GM12878 (cell line): ENCODE measurements at regions not wholly inside any gene's neighbourhood (a gene's known extent, or its start where the extent isn't known, plus 50 kb on each side); places are given as distances from the start of the nearest gene placed in this dataset.

Experiments used
- ATAC-seq: fragments of 200-7000 bp; cut with Tn5 transposase; 3 replicates; pipeline ENCODE4 v1.9.1; 2020; ENCODE audit warnings: mild to moderate bottlenecking, moderate library complexity
- BruUV-seq: library from RNA; stranded (reverse); fragments of 400-500 nt; replicated peaks from 2 replicates; lab custom pipeline; 2021; lab: Mats Ljungman, UMichigan
- CTCF ChIA-PET: fragments of 300-600 bp; sonication (Branson Sonifier 250); formaldehyde crosslinking; extraction: SDS; loops from one replicate; lab custom pipeline; 2021; ENCODE audit warnings: inconsistent platforms; lab: Yijun Ruan, JAX
- POLR2A ChIA-PET: fragments of 350-600 bp; formaldehyde crosslinking; extraction: SDS; loops from one replicate; lab custom pipeline; 2021; ENCODE audit warnings: inconsistent platforms; lab: Charles Lee
- RAD21 ChIA-PET: fragments of 300-600 bp; sonication (Branson Sonifier 250); formaldehyde crosslinking; loops from one replicate; lab custom pipeline; 2023; ENCODE audit warnings: antibody characterized with exemption; ENCODE audit not compliant: unreplicated experiment; lab: Charles Lee
- SMC1A ChIA-PET: fragments of 300-600 bp; sonication (Branson Sonifier 250); formaldehyde crosslinking; loops from one replicate; lab custom pipeline; 2023; ENCODE audit not compliant: unreplicated experiment, uncharacterized antibody; lab: Charles Lee
- DNase-seq: peaks from one replicate; pipeline ENCODE4 v3.0.0-alpha.2; 2011; ENCODE audit warnings: low read depth, low spot score
- FAIRE-seq: peaks from 3 replicates; lab custom pipeline; 2011; peaks lifted over from hg19 to GRCh38; lab: Jason Lieb, UNC
- H2AFZ ChIP-seq: 2 replicates; pipeline ENCODE4 v1.6.0; 2011; ENCODE audit warnings: low read depth, low read length, control low read depth; ENCODE audit not compliant: control insufficient read depth
- H3K27ac ChIP-seq: 2 replicates; pipeline ENCODE4 v1.5.1; 2011; ENCODE audit warnings: control low read depth; ENCODE audit not compliant: control insufficient read depth, insufficient read depth
- H3K27me3 ChIP-seq, 2 experiments: replicated peaks in 1 of 2; 2 replicates each; pipeline versions ENCODE4 v1.6.0 to v1.6.1; 2011; ENCODE audit warnings: low read length in 1 of 2; ENCODE audit not compliant: control insufficient read depth in 2 of 2, insufficient read depth in 2 of 2
- H3K36me3 ChIP-seq, 2 experiments: 2 replicates each; pipeline ENCODE4 v1.5.1; 2011; ENCODE audit warnings: low read length in 1 of 2; ENCODE audit not compliant: control insufficient read depth in 2 of 2, insufficient read depth in 2 of 2
- H3K4me1 ChIP-seq: 2 replicates; pipeline ENCODE4 v1.6.1; 2011; ENCODE audit warnings: mild to moderate bottlenecking, low read length, moderate library complexity, mixed read lengths; ENCODE audit not compliant: control insufficient read depth, insufficient read depth
- H3K4me2 ChIP-seq: 2 replicates; pipeline ENCODE4 v1.6.0; 2011; ENCODE audit warnings: control low read depth; ENCODE audit not compliant: control insufficient read depth, insufficient read depth
- H3K4me3 ChIP-seq: fragments of 200-600 bp; sonication (generic); 2 replicates; pipeline ENCODE4 v1.5.1; 2016
- H3K79me2 ChIP-seq: 2 replicates; pipeline ENCODE4 v1.6.0; 2011; ENCODE audit warnings: low read length; ENCODE audit not compliant: control insufficient read depth, insufficient read depth
- H3K9ac ChIP-seq: 2 replicates; pipeline ENCODE4 v1.8.0; 2011; ENCODE audit warnings: low read length, control low read depth, mixed read lengths; ENCODE audit not compliant: control insufficient read depth, insufficient read depth
- H3K9me3 ChIP-seq: replicated peaks from 3 replicates; pipeline ENCODE4 v1.5.1; 2011; ENCODE audit warnings: mild to moderate bottlenecking, low read length; ENCODE audit not compliant: control insufficient read depth, insufficient read depth
- H4K20me1 ChIP-seq: 2 replicates; pipeline ENCODE4 v1.6.0; 2011; ENCODE audit not compliant: control insufficient read depth, insufficient read depth
- MLLT1 ChIP-seq: fragments of 450-650 bp; IDR thresholded peaks from 2 replicates; pipeline ENCODE4 v1.6.1; 2016; ENCODE audit warnings: mild to moderate bottlenecking
- NBN ChIP-seq: fragments of 450-650 bp; IDR thresholded peaks from 2 replicates; pipeline ENCODE4 v1.6.1; 2016
- YBX1 ChIP-seq: fragments of 450-650 bp; IDR thresholded peaks from 2 replicates; pipeline ENCODE4 v1.6.1; 2016; ENCODE audit warnings: antibody characterized with exemption
- WGBS: methylation state at CpG from one replicate; pipeline ENCODE4 v1.1.6; 2016; ENCODE audit warnings: low lambda C conversion rate; ENCODE audit not compliant: insufficient replicate concordance, insufficient coverage; ENCODE audit errors: missing lambda C conversion rate; 5-methylcytosine and 5-hydroxymethylcytosine counted together
- in situ Hi-C: fragments of 300-500 bp; cut with MboI; formaldehyde crosslinking; loops from 9 replicates; pipeline ENCODE4 v1.14.3; 2018; ENCODE audit warnings: mixed read lengths
- intact Hi-C: fragments of 100-400 bp; cut with micrococcal nuclease; formaldehyde crosslinking; loops from one replicate; pipeline ENCODE4 v1.14.2; 2022; ENCODE audit not compliant: unreplicated experiment
- TF ChIP-seq, protein P1 (sequence below): fragments of 450-650 bp; IDR thresholded peaks from 2 replicates; pipeline ENCODE4 v1.6.1; 2018; ENCODE audit warnings: borderline replicate concordance, mild to moderate bottlenecking; ENCODE audit not compliant: partially characterized antibody

DNA sequence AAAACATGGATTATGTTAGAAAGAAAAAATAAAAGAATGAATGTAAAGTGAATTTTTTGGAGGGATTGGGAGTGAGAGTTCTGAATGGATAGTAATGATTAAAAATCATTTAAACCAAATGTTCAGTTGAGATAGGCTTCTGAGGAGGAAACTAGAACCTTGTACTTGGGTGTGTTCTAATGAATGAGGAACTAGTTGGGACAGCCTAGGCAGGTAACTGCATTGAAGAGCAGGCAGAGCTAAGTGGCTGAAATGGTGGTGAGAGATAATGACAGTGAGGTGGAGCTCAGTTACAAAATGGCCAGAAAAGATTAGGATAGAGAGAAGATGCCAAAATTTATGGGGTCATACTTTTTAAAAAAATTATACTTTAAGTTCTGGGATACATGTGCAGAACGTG, 132.9 kb downstream of the ATP23 start:
- RAD21 ChIA-PET, result no interaction called here
- no peak for FAIRE-seq
- CTCF ChIA-PET, result no interaction called here

GRCh38 chr12:58079806-58080205, 138.4 kb downstream of the ATP23 start:
- ChIA-PET SMC1A (no interaction called here), CTCF (no interaction called here), RAD21 (no interaction called here), POLR2A (no interaction called here)
- H3K9me3 ChIP-seq, result no peaks in the 10 kb centered on the region
- FAIRE-seq, result no peak
- H2AFZ ChIP-seq, result no peak overlapping the region
- no peaks in the 10 kb centered on the region for H3K79me2 ChIP-seq
- no peak overlapping the region for H3K27ac ChIP-seq
- 0% methylated on average over 1 of the region's 1 CpG for WGBS
- no peak overlapping the region for H3K4me2 ChIP-seq
- ATAC-seq, result no peak
- no peak overlapping the region for H3K9ac ChIP-seq
- in situ Hi-C loops, result no loop called here
- intact Hi-C loops, result no loop called here
- BruUV-seq, result no TSS peak
- no peak for DNase-seq
- H3K4me3 ChIP-seq, result no peak overlapping the region
- no peaks in the 10 kb centered on the region for H3K27me3 ChIP-seq
- H4K20me1 ChIP-seq, result no peaks in the 10 kb centered on the region
- H3K36me3 ChIP-seq, result no peaks in the 10 kb centered on the region
- TF ChIP-seq YBX1 (no peak), MLLT1 (no peak)
- no peaks in the 10 kb centered on the region for H3K4me1 ChIP-seq

More for the DNA sequence above, 132.9 kb downstream of the ATP23 start:
- DNase-seq (no peak), ATAC-seq (no peak)
- 100% methylated on average over 1 of the region's 1 CpG for WGBS
- POLR2A ChIA-PET, result no interaction called here
- Histone ChIP-seq H3K9me3 (no peaks in the 10 kb centered on the region), H3K4me1 (no peaks in the 10 kb centered on the region), H2AFZ (no peak overlapping the region), H3K79me2 (no peaks in the 10 kb centered on the region), H3K27me3 (no peaks in the 10 kb centered on the region), H3K36me3 (no peaks in the 10 kb centered on the region), H4K20me1 (no peaks in the 10 kb centered on the region), H3K9ac (no peak overlapping the region), H3K27ac (no peak overlapping the region), H3K4me2 (no peak overlapping the region), H3K4me3 (no peak overlapping the region)
- intact Hi-C loops (no loop called here), in situ Hi-C loops (no loop called here)
- no TSS peak for BruUV-seq
- SMC1A ChIA-PET, result no interaction called here
- TF ChIP-seq, protein P1, sequence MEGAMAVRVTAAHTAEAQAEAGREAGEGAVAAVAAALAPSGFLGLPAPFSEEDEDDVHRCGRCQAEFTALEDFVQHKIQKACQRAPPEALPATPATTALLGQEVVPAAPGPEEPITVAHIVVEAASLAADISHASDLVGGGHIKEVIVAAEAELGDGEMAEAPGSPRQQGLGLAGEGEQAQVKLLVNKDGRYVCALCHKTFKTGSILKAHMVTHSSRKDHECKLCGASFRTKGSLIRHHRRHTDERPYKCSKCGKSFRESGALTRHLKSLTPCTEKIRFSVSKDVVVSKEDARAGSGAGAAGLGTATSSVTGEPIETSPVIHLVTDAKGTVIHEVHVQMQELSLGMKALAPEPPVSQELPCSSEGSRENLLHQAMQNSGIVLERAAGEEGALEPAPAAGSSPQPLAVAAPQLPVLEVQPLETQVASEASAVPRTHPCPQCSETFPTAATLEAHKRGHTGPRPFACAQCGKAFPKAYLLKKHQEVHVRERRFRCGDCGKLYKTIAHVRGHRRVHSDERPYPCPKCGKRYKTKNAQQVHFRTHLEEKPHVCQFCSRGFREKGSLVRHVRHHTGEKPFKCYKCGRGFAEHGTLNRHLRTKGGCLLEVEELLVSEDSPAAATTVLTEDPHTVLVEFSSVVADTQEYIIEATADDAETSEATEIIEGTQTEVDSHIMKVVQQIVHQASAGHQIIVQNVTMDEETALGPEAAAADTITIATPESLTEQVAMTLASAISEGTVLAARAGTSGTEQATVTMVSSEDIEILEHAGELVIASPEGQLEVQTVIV, result no peak
- TF ChIP-seq NBN, result no peak
